ENCODE measurements at regions not wholly inside any gene's neighbourhood (a gene's known extent, or its start where the extent isn't known, plus 50 kb on each side); places are given as distances from the start of the nearest gene placed in this dataset.

DNA sequence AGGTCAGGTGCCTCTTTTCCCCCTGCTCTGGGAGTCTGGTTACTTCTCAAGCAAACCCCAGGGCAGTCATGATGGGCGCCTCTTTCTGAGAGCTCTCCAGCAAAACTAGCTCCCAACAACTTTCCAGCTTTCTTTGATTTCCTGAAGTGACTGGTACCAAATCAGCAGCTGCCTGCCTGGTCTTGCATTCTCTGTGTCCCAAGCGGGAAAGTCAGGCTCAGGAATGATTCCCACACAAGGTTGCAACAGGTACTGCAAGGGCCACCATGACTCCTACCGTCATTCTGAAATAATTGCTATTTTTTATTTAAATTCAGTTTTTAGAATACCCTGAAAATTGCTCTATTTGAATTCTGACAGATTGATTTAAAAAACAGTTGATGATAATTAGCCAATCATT lies 658.7 kb downstream of the SQOR start:
- no peak overlapping the region for H3K27ac Mint-ChIP-seq (ENCODE audit: unreplicated experiment)
- peaks cover 4% of the 10 kb centered on the region for H3K4me1 Mint-ChIP-seq
- H3K9me3 Mint-ChIP-seq, result peaks cover 3% of the 10 kb centered on the region
- TF ChIP-seq, protein P1, sequence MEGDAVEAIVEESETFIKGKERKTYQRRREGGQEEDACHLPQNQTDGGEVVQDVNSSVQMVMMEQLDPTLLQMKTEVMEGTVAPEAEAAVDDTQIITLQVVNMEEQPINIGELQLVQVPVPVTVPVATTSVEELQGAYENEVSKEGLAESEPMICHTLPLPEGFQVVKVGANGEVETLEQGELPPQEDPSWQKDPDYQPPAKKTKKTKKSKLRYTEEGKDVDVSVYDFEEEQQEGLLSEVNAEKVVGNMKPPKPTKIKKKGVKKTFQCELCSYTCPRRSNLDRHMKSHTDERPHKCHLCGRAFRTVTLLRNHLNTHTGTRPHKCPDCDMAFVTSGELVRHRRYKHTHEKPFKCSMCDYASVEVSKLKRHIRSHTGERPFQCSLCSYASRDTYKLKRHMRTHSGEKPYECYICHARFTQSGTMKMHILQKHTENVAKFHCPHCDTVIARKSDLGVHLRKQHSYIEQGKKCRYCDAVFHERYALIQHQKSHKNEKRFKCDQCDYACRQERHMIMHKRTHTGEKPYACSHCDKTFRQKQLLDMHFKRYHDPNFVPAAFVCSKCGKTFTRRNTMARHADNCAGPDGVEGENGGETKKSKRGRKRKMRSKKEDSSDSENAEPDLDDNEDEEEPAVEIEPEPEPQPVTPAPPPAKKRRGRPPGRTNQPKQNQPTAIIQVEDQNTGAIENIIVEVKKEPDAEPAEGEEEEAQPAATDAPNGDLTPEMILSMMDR (conservative IDR thresholded peaks at IDR 0.05), result no peak
- DNase-seq (ENCODE audit: low read depth, low spot score), result no peak
- no peak overlapping the region for H3K4me3 Mint-ChIP-seq
- peaks cover 3% of the 10 kb centered on the region for H3K27me3 Mint-ChIP-seq (ENCODE audit: low read depth)
- H3K36me3 Mint-ChIP-seq (ENCODE audit: low read depth), result no peaks in the 10 kb centered on the region

DNA sequence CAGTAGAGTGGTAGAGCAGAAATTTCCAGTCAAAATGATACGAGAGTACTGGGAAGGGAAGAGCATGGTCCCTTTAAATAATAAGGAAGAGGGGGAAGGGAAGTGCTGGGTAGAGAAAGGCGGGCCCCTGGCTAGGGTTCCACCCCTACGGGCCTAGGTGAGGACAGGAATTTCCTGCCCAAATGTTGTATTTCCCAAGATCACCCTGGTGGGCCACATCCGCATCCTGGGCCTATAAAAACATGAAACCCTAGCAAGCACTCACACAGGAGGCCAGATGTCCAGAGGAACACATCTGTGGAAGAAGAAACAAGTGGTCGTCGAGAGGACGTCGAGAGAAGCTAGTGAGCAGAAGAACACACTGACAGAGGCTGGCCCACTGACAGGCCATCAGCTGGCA lies 661.2 kb downstream of the SQOR start:
- TF ChIP-seq, protein P1 (conservative IDR thresholded peaks at IDR 0.05), result no peak
- Mint-ChIP-seq H3K27me3 (ENCODE audit: low read depth) (peaks cover 6% of the 10 kb centered on the region), H3K9me3 (no peaks in the 10 kb centered on the region), H3K36me3 (ENCODE audit: low read depth) (no peaks in the 10 kb centered on the region), H3K27ac (ENCODE audit: unreplicated experiment) (no peak overlapping the region), H3K4me1 (peaks cover 4% of the 10 kb centered on the region), H3K4me3 (no peak overlapping the region)
- DNase-seq (ENCODE audit: low read depth, low spot score), result no peak

DNA sequence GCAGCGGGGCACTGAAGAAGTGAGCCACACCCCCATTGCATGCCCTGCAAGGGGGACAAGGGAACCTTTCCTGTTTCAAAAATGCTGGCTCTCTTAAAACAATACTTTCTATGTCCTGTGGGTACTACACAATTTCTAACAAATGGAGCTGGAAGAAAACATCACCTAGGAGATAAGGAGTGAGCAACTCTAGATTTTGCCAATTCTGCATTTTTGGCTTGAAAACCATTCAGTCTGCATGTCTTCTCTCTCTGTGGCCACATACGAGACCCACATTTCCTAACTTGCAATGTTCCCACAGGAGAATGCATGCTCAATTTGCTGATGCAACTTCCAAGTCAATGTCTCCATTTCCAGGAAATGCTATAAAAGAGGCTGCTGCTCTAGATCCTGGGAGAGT lies 662.0 kb downstream of the SQOR start:
- DNase-seq (ENCODE audit: low read depth, low spot score), result no peak
- H3K4me3 Mint-ChIP-seq, result no peak overlapping the region
- H3K4me1 Mint-ChIP-seq, result peaks cover 4% of the 10 kb centered on the region
- no peaks in the 10 kb centered on the region for H3K36me3 Mint-ChIP-seq (ENCODE audit: low read depth)
- no peaks in the 10 kb centered on the region for H3K9me3 Mint-ChIP-seq
- peaks cover 6% of the 10 kb centered on the region for H3K27me3 Mint-ChIP-seq (ENCODE audit: low read depth)
- H3K27ac Mint-ChIP-seq (ENCODE audit: unreplicated experiment), result peak overlapping the region; percentile 24
- TF ChIP-seq, protein P1 (conservative IDR thresholded peaks at IDR 0.05), result no peak

DNA sequence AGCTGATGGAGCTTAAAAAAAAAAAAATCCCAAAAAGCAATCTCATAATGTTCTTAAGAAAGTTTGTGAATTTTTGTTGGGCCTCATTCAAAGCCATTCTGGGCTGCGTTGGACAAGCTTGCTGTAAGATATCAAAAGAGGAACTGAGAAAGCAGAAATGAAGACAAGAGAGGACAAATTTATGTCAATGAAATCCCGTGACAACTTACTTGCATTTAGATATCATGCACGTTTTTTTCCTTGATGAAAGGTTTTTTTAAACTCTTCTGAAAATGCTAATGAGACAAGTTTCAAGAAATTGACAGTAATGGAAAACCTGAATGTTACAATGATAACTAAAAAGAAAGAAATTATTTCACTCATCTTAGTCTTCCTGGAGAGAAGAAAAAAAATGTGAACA lies 662.9 kb downstream of the SQOR start:
- peaks cover 4% of the 10 kb centered on the region for H3K4me1 Mint-ChIP-seq
- no peaks in the 10 kb centered on the region for H3K9me3 Mint-ChIP-seq
- TF ChIP-seq, protein P1 (conservative IDR thresholded peaks at IDR 0.05), result no peak
- no peak overlapping the region for H3K4me3 Mint-ChIP-seq
- H3K27me3 Mint-ChIP-seq (ENCODE audit: low read depth), result peaks cover 7% of the 10 kb centered on the region
- no peaks in the 10 kb centered on the region for H3K36me3 Mint-ChIP-seq (ENCODE audit: low read depth)
- no peak overlapping the region for H3K27ac Mint-ChIP-seq (ENCODE audit: unreplicated experiment)
- DNase-seq (ENCODE audit: low read depth, low spot score), result no peak

DNA sequence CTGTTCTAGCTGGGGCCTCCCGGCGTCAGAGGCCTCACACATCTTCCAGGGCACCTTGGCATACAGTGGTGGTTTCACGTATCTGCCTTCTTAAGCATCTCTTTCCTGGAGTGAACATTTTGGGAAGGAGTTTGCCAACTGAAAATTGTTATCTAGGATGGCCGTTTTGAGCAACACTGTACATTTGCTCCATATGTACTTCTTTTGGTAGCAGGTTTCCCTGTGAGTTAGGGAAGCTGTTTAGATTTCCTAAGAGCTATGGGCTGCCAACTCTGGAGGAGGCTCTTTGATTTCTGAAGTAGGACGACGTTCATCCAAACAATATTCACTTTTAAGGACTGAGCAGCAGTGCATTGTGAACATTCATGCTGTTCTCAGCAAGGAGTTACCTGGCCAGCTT lies 665.9 kb downstream of the SQOR start:
- Mint-ChIP-seq H3K27ac (ENCODE audit: unreplicated experiment) (no peak overlapping the region), H3K9me3 (no peaks in the 10 kb centered on the region), H3K27me3 (ENCODE audit: low read depth) (peaks cover 7% of the 10 kb centered on the region), H3K36me3 (ENCODE audit: low read depth) (no peaks in the 10 kb centered on the region), H3K4me3 (no peak overlapping the region), H3K4me1 (peaks cover 4% of the 10 kb centered on the region)
- TF ChIP-seq, protein P1 (conservative IDR thresholded peaks at IDR 0.05), result no peak
- DNase-seq (ENCODE audit: low read depth, low spot score), result no peak

DNA sequence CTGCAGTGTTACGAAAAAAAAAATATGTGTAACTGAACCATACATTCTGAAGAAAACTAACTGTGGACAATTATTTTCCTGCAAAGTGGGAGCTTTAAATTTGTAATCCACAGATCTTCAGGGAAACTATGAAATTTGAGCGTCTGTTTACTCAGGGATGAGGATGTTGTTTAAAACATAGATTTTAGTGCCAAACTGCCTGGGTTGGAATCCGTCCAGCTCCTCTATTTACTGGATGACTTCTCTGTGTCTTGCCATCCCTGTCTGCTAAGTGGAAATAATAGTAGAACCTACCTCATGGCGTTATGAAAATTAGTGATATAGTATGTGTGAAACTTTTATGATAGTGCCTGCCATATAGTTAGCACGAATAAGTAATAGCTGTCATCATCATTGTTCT lies 666.5 kb downstream of the SQOR start:
- no peak for DNase-seq (ENCODE audit: low read depth, low spot score)
- H3K9me3 Mint-ChIP-seq, result no peaks in the 10 kb centered on the region
- TF ChIP-seq, protein P1 (conservative IDR thresholded peaks at IDR 0.05), result no peak
- H3K36me3 Mint-ChIP-seq (ENCODE audit: low read depth), result no peaks in the 10 kb centered on the region
- H3K27me3 Mint-ChIP-seq (ENCODE audit: low read depth), result peaks cover 7% of the 10 kb centered on the region
- no peak overlapping the region for H3K27ac Mint-ChIP-seq (ENCODE audit: unreplicated experiment)
- no peak overlapping the region for H3K4me3 Mint-ChIP-seq
- H3K4me1 Mint-ChIP-seq, result peaks cover 4% of the 10 kb centered on the region
